ENCODE measurements at regions not wholly inside any gene's neighbourhood (a gene's known extent, or its start where the extent isn't known, plus 50 kb on each side); places are given as distances from the start of the nearest gene placed in this dataset.
"Not testable (repeated sequence)": the region's sequence is repeated elsewhere in the genome, so short reads cannot be mapped to it uniquely, and the experiment has no call there.

DNA sequence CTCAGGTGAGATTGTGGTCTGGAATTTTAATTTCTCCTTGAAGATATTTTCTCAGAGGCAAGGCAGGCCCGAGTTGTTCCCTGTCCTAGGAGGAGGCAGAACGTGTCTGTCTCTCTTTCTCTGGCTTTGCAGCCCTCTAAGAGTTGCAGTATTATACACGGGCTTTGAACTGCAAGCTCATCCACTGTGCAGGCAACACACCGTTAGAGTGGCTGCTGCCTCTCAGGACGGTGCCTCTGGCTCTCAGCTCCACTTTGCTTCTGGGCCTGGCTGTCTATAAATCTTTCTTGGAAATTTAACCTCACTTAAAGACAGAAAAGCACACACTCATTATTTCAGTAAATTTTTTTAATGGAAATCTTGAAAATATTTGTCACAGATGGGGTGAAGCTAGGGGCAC lies 170.1 kb upstream of the ADCY2 start:
- H3K36me3 ChIP-seq: no peaks in the 10 kb centered on the region
- no peaks in the 10 kb centered on the region for H3K27me3 ChIP-seq
- no peak for DNase-seq
- H3K9me3 ChIP-seq: no peaks in the 10 kb centered on the region
- no peak overlapping the region for H3K4me3 ChIP-seq

DNA sequence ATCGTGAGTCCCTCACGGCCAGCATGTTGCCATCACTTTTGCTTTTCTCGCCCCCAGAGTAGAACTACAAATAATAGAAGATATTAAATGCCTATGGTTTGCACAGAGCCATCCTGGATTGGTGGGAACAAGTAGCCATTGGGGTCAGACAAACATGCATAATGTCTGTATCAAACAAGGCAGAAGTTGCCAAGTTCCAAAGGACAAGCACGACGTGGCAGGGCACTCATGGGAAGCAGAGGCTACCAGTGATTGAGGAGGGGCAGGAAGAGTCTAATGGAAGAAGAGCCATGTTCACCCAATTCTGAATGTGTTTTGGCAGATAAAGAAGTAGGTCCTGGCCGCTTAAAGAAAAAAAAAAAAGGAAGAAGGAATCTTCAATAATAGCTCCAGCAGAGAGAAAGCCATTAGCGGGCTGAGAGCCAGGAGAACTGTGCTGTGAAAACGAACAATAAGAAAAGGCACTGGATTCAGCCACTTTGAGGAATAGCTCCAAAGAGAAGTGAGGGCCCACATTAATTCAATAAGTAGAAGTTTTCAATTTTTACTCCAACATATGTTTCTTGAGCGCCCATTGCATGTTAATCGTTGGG lies 153.7 kb upstream of the ADCY2 start:
- Histone ChIP-seq H3K9me3 (no peaks in the 10 kb centered on the region), H3K36me3 (no peaks in the 10 kb centered on the region), H3K4me3 (no peak overlapping the region), H3K27me3 (peaks cover 4% of the 10 kb centered on the region; the same call in 1 of the 2 replicates)
- DNase-seq: no peak

DNA sequence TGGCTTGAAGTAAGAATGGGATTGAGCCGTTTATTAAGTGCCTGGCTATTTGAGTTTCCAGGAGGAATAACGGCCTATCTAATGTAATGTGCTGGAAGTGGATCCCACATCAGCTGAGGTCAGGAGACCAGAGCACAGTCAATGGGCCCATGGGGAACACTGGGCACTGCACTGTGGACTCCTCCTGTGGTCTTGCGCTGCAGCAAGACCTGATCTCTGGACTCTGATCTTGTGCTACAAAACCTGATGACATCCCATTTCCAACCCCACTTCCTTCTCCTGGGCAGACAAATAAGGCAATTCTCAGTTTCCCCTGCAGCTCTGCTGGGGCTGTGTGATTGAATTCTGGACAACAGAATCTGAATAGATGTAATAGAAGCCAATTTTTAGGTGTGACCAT lies 151.7 kb upstream of the ADCY2 start:
- no peak overlapping the region for H3K4me3 ChIP-seq
- peaks cover 4% of the 10 kb centered on the region; the same call in 1 of the 2 replicates for H3K27me3 ChIP-seq
- no peaks in the 10 kb centered on the region for H3K9me3 ChIP-seq
- no peak for DNase-seq
- no peaks in the 10 kb centered on the region for H3K36me3 ChIP-seq

DNA sequence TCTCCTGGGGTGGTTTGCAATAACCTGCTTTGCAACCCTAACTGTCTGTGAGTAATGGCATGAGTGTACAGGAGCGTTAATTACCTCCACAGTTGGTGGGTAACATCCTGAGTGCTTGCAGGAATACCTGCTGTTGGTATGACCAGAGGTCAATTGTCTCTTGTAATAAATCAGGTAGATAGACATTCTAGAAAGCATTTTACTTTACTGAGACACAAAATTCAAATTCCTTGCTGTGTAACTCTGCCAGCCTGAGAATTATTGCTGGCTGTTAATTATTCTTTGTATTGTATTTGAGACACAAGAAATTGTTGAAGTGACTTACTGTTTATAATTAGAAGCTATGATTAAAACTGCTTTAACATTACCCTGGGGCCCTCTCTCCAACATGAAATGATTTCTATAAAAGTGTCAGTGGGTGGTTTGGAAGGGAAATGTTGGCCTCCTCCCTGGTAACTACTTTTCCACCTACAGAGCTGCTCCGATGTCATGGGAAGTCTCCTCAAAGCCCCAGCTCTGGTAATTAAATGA lies 150.8 kb upstream of the ADCY2 start:
- DNase-seq: no peak
- Histone ChIP-seq H3K36me3 (no peaks in the 10 kb centered on the region), H3K27me3 (peaks cover 4% of the 10 kb centered on the region; the same call in 1 of the 2 replicates), H3K4me3 (no peak overlapping the region), H3K9me3 (no peaks in the 10 kb centered on the region)

DNA sequence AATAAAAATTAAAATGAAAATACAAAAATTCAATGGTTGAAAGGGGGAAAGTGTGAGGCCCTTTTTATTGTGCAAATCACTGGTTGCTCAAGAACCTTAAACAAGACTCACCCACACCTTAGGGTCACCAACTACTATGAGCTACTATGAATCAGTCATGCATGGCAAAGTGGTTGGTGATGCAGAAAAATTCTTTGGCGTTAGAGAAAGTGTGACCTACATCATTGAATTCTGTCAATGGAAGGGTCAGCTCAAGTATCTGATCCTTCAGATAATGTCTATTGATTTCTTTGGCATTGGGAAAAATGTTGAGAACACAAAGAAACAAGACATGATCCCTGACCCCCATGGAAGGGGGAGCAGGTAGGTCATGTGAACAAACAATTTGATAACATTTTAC lies 149.7 kb upstream of the ADCY2 start:
- Histone ChIP-seq H3K36me3 (no peaks in the 10 kb centered on the region), H3K27me3 (peaks cover 4% of the 10 kb centered on the region), H3K4me3 (no peak overlapping the region), H3K9me3 (no peaks in the 10 kb centered on the region)
- DNase-seq: no peak

DNA sequence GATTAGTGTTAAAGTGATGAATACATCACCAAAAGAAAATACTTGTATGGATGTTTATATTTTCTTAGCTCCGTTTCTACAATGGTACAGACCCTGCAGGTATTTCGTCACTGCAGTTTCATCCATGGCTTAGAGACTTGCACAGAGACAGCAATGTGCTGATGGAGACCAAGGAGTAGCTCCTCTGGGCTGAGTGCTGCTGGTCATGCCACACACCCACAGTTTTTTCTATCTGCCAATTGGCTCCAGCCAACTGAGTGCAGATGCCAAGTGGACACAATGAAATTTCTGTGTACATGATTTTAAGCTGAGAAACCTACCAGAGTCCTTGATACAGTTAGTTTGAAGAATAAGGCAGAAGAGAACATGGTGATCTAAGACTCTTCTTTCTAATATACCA lies 145.9 kb upstream of the ADCY2 start:
- H3K27me3 ChIP-seq: peaks cover 3% of the 10 kb centered on the region
- no peaks in the 10 kb centered on the region for H3K9me3 ChIP-seq
- H3K4me3 ChIP-seq: no peak overlapping the region
- no peaks in the 10 kb centered on the region for H3K36me3 ChIP-seq
- DNase-seq: no peak

DNA sequence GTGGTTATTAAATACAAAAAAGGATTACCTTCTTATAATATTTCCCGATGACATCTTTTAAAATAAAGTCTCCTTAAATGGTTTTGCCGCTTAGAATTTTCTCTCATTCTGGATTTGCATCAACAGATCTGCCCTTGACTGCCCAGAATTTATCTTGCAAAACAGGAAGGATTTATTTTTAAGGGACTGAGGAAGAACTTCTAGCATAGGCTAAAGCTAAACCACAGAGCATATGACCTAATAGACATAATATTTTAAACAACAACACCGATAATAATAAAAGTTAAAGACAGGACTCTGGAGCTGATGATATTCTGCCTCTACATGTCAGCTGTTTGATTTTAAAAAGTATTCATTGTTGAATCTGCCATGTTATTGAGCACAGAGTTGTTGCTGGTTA lies 145.3 kb upstream of the ADCY2 start:
- no peaks in the 10 kb centered on the region; the same call in 1 of the 2 replicates for H3K27me3 ChIP-seq
- no peaks in the 10 kb centered on the region for H3K9me3 ChIP-seq
- no peaks in the 10 kb centered on the region for H3K36me3 ChIP-seq
- DNase-seq: no peak
- H3K4me3 ChIP-seq: no peak overlapping the region

DNA sequence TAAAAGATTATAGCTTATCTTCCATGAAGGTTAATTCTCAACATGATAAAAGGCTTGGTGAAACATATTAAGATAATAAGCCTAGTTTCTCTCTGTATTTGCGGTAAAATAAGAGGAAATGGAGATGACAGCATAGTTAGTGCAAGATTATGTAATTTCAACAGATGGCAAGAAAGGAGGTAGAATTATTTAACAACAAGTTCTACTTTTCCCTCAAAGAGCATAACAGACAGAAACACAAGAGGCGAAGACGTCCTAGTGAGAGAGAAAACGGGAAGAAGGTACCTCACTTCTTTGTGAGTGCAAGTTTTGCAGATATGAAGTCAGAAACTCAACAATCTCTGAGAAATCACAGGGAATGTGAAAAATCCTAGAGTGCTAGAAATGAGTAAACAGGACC lies 144.8 kb upstream of the ADCY2 start:
- no peak overlapping the region for H3K4me3 ChIP-seq
- no peak for DNase-seq
- H3K9me3 ChIP-seq: no peaks in the 10 kb centered on the region
- H3K36me3 ChIP-seq: no peaks in the 10 kb centered on the region
- H3K27me3 ChIP-seq: no peaks in the 10 kb centered on the region; the same call in 1 of the 2 replicates

DNA sequence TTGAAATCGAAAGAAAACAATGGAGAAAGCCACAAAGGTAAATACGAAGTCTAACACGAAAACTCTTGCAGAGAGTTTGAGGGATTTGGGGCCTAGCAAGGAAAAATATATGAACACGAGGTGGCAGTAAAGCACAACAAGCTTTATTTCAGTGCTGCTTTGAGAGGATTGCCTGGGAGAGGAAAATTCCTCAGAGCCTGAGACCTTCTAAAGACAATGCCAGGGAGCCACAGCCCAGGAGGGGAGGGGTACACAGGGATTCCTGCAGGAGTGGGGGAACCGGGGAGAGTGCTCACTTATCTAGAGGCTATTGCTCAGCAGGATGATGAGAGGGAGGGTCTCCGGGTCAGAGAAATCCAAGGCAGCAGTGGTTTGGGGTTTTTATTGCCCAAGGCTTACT lies 134.9 kb upstream of the ADCY2 start:
- H3K27me3 ChIP-seq: no peaks in the 10 kb centered on the region
- no peaks in the 10 kb centered on the region; the same call in 1 of the 2 replicates for H3K9me3 ChIP-seq
- no peaks in the 10 kb centered on the region for H3K36me3 ChIP-seq
- H3K4me3 ChIP-seq: no peak overlapping the region
- no peak for DNase-seq

DNA sequence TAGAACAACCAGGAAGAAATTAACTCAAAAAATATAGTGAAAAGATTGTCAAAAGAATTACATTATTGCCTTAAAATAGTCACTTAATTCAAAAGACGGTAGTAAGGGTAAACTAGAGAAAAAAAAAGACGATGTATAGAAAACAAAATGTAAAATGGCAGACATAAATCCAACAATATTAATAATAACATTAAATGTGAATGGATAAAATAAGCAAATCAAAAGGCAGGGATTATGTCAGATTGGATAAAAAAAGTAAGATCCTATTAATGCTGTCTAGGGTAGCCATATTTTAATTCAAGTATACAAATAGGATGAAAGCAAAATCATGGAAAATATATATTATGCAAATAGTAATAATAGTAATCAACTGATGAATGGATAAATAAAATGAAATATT lies 134.0 kb upstream of the ADCY2 start:
- H3K4me3 ChIP-seq: no peak overlapping the region
- H3K27me3 ChIP-seq: no peaks in the 10 kb centered on the region
- no peak for DNase-seq
- no peaks in the 10 kb centered on the region for H3K36me3 ChIP-seq
- H3K9me3 ChIP-seq: no peaks in the 10 kb centered on the region; the same call in 1 of the 2 replicates

DNA sequence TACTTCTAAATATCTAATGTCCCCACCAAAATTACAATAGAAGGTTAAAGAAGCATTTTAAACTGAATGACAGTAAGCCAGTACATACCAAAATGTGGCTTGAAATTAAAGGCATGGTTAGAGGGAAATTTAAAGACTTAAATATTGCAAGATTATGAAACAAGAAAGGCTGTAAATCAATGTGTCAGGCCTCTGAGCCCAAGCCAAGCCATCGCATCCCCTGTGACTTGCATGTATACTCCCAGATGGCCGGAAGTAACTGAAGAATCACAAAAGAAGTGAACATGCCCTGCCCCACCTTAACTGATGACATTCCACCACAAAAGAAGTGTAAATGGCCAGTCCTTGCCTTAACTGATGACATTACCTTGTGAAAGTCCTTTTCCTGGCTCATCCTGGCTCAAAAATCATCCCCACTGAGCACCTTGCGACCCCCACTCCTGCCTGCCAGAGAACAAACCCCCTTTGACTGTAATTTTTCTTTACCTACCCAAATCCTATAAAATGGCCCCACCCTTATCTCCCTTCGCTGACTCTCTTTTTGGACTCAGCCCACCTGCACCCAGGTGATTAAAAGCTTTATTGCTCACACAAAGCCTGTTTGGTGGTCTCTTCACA lies 132.4 kb upstream of the ADCY2 start:
- DNase-seq, H3K27me3 ChIP-seq, H3K9me3 ChIP-seq, H3K4me3 ChIP-seq, H3K36me3 ChIP-seq: not testable (repeated sequence)

DNA sequence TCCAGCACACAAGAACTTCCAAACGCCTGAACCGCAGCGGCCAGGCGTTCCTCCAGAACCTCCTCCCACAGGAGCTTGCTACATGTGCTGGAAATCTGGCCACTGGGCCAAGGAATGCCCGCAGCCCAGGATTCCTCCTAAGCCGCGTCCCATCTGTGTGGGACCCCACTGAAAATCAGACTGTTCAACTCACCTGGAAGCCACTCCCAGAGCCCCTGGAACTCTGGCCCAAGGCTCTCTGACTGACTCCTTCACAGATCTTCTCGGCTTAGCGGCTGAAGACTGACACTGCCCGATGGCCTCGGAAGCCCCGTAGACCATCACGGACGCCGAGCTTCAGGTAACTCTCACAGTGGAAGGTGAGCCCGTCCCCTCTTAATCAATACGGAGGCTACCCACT lies 130.2 kb upstream of the ADCY2 start:
- H3K4me3 ChIP-seq, H3K36me3 ChIP-seq, H3K9me3 ChIP-seq, H3K27me3 ChIP-seq, DNase-seq: not testable (repeated sequence)

DNA sequence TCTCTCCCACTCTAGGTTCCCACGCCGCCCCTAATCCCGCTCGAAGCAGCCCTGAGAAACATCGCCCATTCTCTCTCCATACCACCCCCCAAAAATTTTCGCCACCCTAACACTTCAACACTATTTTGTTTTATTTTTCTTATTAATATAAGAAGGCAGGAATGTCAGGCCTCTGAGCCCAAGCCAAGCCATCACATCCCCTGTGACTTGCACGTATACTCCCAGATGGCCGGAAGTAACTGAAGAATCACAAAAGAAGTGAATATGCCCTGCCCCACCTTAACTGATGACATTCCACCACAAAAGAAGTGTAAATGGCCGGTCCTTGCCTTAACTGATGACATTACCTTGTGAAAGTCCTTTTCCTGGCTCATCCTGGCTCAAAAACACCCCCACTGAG lies 127.2 kb upstream of the ADCY2 start:
- not testable (repeated sequence) for H3K36me3 ChIP-seq, H3K9me3 ChIP-seq, DNase-seq, H3K4me3 ChIP-seq, H3K27me3 ChIP-seq

DNA sequence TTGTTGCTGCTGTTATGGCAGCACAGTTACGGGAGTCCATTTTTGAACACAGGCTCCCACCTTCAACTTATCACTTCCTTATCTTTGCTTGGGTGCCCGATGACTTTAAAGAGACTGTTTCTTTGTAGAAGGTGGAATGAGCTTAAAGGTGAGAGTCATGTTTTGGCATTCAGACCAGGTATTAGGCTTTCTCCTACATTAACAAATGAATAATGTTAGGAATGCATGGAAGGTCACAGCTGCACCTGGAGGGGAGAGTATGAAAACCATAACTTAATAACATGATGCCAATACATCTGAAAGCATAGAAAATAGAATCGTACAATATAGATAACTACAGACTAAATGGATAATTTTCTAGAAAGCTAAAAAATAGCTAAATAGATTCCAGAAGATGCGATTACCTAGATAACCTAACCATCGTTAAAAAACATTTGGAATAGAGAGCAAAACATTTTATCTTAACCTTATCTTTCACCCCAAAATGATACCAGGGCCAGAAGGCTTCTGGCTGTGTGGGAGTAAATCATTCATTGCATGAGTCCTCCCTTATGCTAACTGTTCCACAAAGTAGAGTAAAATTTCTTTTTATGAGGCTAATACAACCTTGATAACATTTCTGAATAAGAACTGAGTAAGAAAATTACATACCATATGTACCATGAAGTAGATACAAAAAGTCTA lies 126.2 kb upstream of the ADCY2 start:
- Histone ChIP-seq H3K4me3 (no peak overlapping the region), H3K27me3 (peaks cover 9% of the 10 kb centered on the region; the same call in 1 of the 2 replicates), H3K9me3 (no peaks in the 10 kb centered on the region), H3K36me3 (no peaks in the 10 kb centered on the region)
- no peak for DNase-seq

DNA sequence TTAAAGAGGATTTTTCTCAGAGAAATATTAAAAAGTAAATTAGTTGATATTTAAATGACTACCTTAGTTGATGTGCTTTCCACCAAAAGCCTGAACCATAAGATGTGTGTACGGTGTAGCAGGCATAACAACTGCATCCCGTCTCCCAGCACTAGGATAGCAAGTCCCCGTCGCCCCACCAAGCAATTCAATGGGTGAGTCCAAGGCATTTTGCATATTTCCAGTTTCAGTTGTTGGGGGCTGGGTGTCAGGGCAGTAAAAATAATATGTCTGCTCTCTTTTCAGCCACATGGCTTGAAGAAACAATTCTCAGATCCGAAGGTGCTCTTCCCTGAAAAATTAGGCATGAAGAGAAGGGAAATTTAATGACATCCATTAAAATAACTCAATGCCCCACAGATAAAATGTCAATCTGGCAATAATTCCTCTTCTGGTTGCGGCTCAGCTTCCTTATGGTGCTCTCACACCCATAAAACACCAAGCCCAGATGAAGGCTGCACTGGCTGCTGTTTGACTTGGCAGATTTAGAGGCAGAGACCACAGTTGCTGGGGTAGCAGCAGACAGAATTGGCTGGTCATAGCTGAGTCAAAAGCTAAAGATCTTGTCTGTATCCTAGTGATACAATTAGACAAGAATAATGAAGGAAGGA lies 124.4 kb upstream of the ADCY2 start:
- H3K9me3 ChIP-seq: no peaks in the 10 kb centered on the region
- no peak for DNase-seq
- H3K36me3 ChIP-seq: no peaks in the 10 kb centered on the region
- H3K27me3 ChIP-seq: peaks cover 9% of the 10 kb centered on the region; the same call in 1 of the 2 replicates
- H3K4me3 ChIP-seq: no peak overlapping the region

DNA sequence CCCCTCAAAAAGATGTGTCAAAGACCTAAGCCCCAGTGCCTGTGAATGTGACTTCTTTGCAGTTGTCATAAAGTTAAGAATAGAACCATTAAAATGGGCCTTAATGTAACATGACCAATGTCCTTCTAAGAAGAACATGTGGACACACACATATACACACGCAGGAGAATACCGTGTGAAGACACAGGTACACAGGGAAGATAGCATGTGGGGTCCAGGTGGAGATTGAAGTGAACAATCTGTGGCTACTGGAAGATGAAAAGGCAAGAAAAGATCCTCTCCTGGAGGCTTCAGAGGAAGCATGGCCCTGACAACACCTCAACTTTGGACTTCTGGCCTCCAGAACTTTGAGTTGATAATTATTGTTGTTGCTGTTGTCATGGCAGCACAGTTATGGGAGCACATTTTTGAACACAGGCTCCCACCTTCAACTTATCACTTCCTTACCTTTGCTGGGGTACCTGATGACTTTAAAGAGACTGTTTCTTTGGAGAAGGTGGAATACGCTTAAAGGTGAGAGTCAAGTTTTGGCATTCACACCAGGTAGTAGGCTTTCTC lies 123.5 kb upstream of the ADCY2 start:
- Histone ChIP-seq H3K36me3 (no peaks in the 10 kb centered on the region), H3K27me3 (peaks cover 9% of the 10 kb centered on the region; the same call in 1 of the 2 replicates), H3K4me3 (no peak overlapping the region), H3K9me3 (no peaks in the 10 kb centered on the region)
- DNase-seq: no peak

DNA sequence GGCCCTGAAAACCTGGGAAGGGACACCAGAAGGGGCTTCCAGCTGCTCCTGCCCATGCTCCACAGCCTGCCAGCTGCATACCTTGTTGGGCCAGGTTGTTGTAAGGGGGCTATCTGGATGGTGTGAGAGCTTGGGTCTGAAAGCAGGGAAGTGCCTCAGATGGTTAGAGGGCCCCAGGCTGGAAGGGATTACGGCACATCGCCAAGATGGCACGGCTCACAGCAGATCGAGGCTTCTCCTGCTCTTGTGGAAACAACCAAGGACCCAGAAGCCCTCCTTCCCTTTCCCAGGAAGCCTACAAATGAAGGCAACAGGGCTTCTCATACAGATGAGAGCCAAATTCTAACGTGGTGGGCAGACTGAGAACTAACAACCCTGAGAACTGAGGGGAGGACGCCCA lies 121.7 kb upstream of the ADCY2 start:
- DNase-seq: no peak
- Histone ChIP-seq H3K36me3 (no peaks in the 10 kb centered on the region), H3K9me3 (no peaks in the 10 kb centered on the region), H3K27me3 (peaks cover 9% of the 10 kb centered on the region; the same call in 1 of the 2 replicates), H3K4me3 (no peak overlapping the region)

All from MG63 (cell line).